Activated naive CD4-positive, alpha-beta T cell treated with anti-CD3 and anti-CD28 coated beads for 36 hours (primary cell): ENCODE measurements at regions not wholly inside any gene's neighbourhood (a gene's known extent, or its start where the extent isn't known, plus 50 kb on each side); places are given as distances from the start of the nearest gene placed in this dataset.

Source experiments
- CTCF ChIA-PET: fragments of 350-600 bp; sonication (Branson Sonifier 250); formaldehyde crosslinking; loops from one replicate; lab custom pipeline; 2021; ENCODE audit warnings: antibody characterized with exemption; lab: Charles Lee
- DNase-seq: peaks from one replicate; pipeline ENCODE4 v3.0.0-alpha.2; 2020
- H3K27ac Mint-ChIP-seq: one replicate; pipeline ENCODE4 v1.8.0; 2021; ENCODE audit warnings: mild to moderate bottlenecking, mixed read lengths
- H3K27me3 Mint-ChIP-seq: one replicate; pipeline ENCODE4 v1.8.0; 2021; ENCODE audit warnings: low read depth, mixed read lengths
- H3K36me3 Mint-ChIP-seq: one replicate; pipeline ENCODE4 v1.8.0; 2021; ENCODE audit warnings: low read depth, mixed read lengths
- H3K4me1 Mint-ChIP-seq: one replicate; pipeline ENCODE4 v1.8.0; 2021; ENCODE audit warnings: low read depth, mixed read lengths
- H3K4me3 Mint-ChIP-seq: one replicate; pipeline ENCODE4 v1.8.0; 2021; ENCODE audit warnings: mild to moderate bottlenecking, moderate library complexity, mixed read lengths
- H3K9me3 Mint-ChIP-seq: one replicate; pipeline ENCODE4 v1.8.0; 2021; ENCODE audit warnings: mixed read lengths
- intact Hi-C: fragments of 100-400 bp; cut with micrococcal nuclease; formaldehyde crosslinking; loops from one replicate; pipeline ENCODE4 v1.15.1; 2023

DNA sequence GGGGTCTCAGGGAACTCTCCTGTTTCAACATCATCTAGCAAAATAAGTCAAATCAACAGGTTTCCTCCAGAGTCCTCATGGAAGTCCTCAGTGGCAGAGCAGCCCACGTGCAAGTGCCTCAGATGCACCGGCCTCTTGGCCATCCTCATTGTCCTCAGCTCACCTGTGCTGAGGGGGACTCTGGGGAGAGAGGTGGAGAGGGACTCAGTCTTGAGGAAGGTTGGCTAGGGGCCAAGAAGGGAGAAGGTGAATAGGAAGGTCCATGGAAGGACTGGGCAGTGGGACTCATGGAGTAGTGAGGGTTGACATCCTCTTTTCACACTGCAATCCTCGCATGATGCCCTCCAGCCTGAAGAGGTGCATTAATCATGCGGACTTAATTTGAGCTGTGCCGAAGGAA lies 77.9 kb upstream of the DUSP22 start:
- Mint-ChIP-seq H3K27ac (peak overlapping the region; percentile 14), H3K4me1 (peaks cover 49% of the 10 kb centered on the region), H3K27me3 (peaks cover 9% of the 10 kb centered on the region), H3K36me3 (peaks cover 1% of the 10 kb centered on the region), H3K9me3 (peaks cover 3% of the 10 kb centered on the region), H3K4me3 (no peak overlapping the region)
- CTCF ChIA-PET = no interaction called here
- intact Hi-C loops = no loop called here
- no peak for DNase-seq

DNA sequence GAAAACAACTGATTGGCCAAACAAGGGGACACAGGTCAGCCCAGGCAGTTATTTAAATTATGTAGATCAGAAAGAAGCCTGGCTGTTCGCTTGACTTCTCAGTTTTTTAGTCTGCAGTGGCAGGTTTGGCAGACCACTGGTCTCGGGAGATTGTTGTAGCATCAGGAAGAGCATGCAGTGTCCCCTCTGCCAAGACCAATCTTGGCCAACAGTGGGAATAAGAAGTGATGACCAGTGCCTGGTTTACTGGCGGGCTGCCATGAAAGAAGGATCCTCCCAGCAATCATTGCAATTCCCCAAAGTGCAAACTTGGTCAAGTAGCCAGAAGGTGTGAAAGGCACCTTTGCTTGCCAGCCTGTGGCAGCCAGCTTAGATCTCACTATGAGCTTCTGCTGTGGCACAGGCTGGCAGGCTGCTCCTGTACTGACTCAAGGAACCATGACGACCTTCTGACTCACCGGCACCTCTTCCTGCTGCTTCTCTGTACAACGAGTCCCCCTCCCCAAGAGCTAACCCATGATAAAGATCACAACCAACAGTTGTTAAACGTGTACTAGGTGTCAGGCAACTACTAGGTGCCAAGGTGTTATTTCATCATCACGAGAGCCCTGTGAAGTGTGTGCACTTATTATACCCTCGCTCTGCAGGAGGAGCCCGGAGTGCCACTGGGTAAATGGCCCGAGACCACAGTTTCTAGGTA lies 76.8 kb upstream of the DUSP22 start:
- H3K4me3 Mint-ChIP-seq = no peak overlapping the region

DNA sequence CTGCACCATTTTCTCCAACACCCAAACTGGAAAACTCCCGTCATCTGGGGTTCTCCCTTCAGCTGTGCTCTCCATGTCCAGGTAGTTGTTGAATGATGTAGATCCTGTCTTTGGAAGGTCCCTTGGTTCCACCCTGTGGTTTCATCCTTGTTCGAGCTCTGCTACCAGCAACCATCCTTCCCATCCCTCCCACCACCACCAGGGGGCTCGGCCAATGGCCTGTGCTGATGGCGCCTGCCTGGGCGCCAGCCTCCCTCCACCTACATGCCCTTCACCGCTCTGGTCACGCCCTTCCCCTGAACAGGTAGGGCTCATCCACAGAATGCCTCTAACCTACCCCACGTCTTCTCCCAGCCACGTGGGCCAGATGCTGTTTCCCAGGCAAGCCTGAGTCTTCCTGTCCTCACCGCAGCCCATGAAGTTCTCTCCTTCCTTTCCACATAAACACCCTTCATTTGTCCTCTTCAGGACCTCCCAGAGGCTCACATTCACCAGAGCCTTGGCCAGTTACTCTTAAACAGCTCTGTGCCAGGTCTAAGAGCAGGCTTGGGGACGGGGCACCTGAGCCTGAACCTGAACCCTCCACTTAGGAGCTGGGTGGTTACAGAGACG lies 75.1 kb upstream of the DUSP22 start:
- Mint-ChIP-seq H3K27me3 (peaks cover 4% of the 10 kb centered on the region), H3K9me3 (peaks cover 3% of the 10 kb centered on the region), H3K27ac (no peak overlapping the region), H3K36me3 (peaks cover 1% of the 10 kb centered on the region), H3K4me1 (peaks cover 53% of the 10 kb centered on the region), H3K4me3 (no peak overlapping the region)
- CTCF ChIA-PET = interaction anchor here (1.2 to 2.9 kb wide), 6 partner anchors 9 to 175 kb away, joined by 3 to 25 read pairs (median 12); no protein-coding TSS in a partner anchor
- peak; percentile 54 for DNase-seq
- intact Hi-C loops = no loop called here

More for the DNA sequence above, 76.8 kb upstream of the DUSP22 start:
- intact Hi-C loops = loop anchor here (1.0 kb wide), 4 partner anchors 10 to 37 kb away; no protein-coding TSS in a partner anchor
- peak; percentile 93 for DNase-seq
- CTCF ChIA-PET = interaction anchor here (0.8 to 2.9 kb wide), 6 partner anchors 10 to 174 kb away, joined by 3 to 25 read pairs (median 12); no protein-coding TSS in a partner anchor
- Mint-ChIP-seq H3K36me3 (peaks cover 1% of the 10 kb centered on the region), H3K4me1 (peaks cover 41% of the 10 kb centered on the region), H3K27me3 (peaks cover 9% of the 10 kb centered on the region), H3K9me3 (peaks cover 3% of the 10 kb centered on the region), H3K27ac (peak overlapping the region; percentile 71)

DNA sequence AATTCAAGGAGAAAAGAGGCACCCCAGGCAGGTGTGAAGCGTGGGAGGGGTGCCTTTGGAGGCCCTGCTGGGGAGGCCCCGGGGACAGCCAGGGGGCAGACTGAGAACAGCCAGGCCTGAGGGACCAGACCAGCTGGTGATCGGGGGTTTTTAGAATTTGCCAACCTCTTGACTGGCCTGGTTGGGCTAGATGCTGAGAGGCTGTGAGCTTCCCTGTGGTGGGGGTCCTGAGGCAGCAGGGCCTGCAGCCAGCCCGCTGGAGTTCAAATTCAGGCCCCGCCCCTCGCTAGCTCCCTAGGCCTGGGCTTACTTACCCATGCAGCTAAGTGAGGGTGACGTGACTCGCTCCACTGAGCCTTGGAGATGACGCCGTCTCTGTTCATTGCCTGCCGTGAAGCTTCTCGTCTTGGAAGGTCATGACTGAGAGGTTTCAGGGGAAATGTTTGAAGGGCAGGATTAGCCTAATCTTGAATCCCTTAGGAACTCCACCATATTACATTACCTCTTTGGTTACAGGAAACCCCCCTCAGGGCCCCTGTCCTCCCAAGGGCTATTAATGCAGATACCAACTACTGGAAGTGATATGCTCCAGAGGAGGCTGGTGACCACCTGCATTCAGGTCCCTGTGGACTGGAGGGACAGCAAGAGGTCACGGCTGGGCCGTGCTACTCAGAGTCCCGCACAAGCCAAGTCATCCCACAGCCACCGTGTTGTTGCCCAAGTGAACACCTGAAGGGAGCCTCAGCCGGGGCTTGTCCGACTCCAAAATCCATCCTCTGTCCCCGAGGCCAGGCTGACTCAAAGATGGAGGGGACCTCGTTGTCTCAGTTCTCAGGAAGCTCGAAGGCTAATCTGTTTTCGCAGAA lies 73.9 kb upstream of the DUSP22 start:
- CTCF ChIA-PET = interaction anchor here (0.8 to 2.9 kb wide), 5 partner anchors 15 to 174 kb away, joined by 3 to 19 read pairs (median 3); no protein-coding TSS in a partner anchor
- no peak for DNase-seq
- Mint-ChIP-seq H3K27ac (no peak overlapping the region), H3K4me1 (peaks cover 64% of the 10 kb centered on the region), H3K9me3 (peaks cover 3% of the 10 kb centered on the region), H3K36me3 (peaks cover 1% of the 10 kb centered on the region), H3K4me3 (no peak overlapping the region), H3K27me3 (peaks cover 1% of the 10 kb centered on the region)
- intact Hi-C loops = no loop called here

DNA sequence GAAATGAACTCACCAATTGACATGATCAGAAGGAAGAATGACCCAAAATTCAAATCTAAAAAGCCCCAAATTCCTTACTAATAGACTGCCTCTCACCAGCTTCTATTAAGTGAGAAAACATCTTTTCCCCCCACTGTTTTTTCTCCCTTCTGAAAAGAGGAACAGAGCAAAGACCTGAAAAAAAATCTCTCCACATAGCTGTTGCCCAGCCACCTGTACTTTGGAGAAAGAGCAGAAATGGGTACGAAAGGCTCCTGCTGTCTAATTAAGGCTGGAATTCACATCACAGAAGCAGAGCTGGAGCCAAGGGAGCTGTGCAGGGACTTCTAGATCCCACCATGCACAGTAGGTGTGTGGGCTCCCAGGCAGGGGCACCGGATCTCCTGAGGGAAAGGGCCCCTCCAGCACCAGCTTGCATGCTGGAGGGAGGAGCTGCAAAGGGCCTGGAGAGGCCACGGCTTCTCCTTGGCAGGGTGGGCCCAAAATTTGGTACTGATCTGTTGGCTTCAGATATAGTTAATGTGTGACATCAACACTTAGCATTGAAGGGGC lies 73.2 kb upstream of the DUSP22 start:
- no peak overlapping the region for H3K27ac Mint-ChIP-seq
- H3K27me3 Mint-ChIP-seq = no peaks in the 10 kb centered on the region
- H3K4me3 Mint-ChIP-seq = no peak overlapping the region
- H3K4me1 Mint-ChIP-seq = peaks cover 70% of the 10 kb centered on the region
- no peak for DNase-seq
- CTCF ChIA-PET = interaction anchor here (0.8 to 9.0 kb wide), 2 partner anchors 21 to 28 kb away, joined by 3 to 72 read pairs; no protein-coding TSS in a partner anchor
- intact Hi-C loops = no loop called here
- no peaks in the 10 kb centered on the region for H3K36me3 Mint-ChIP-seq
- H3K9me3 Mint-ChIP-seq = no peaks in the 10 kb centered on the region

DNA sequence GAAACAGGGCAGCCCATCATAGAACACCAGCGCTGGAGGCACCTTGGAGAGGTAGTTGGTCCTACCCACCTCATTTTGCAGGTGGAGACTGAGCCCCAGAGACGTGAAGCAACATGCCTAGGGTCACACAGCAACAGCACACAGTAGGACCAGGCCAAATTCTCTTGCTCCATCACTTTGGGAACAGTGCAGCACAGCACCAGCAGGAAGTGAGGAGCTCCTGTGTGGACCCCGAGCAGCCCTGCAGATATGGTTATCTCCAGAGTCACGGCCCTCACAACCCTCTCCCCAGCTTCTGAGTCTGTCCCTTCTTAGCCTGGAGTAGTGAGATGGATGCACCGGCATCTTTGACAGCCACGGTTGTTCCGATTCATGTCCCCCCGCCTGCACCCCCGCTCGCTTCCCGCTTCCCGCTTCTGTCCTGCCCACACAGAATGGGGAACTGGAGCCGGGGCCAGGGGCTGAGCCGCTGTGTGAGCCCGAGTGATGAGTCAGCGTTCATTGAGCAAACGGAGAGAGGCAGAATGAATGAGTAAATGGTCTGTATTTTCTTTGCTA lies 72.6 kb upstream of the DUSP22 start:
- intact Hi-C loops = loop anchor here (10.0 kb wide), 1 partner anchor 465 kb away; no protein-coding TSS in a partner anchor
- CTCF ChIA-PET = interaction anchor here (9.0 kb wide), 1 partner anchor 29 kb away, joined by 72 read pairs; no protein-coding TSS in a partner anchor
- H3K27ac Mint-ChIP-seq = no peak overlapping the region

DNA sequence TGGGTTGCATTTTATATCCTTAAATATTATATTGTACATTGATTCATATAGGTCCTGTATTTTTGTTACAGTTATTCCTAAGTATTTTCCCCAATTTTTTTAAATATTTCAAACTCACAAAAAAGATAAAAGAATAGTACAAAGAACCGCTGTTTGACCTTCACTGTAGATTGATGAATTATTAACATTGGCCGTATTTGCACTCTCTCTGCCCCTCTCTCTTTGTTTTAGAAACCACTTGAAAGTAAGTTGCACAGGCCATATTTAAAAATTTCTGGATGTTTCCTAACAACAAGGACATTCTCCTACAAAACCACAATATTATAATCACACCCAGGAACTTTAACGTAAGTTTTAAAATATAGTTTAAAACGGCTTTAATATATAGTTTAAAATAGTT lies 72.0 kb upstream of the DUSP22 start:
- intact Hi-C loops = loop anchor here (10.0 kb wide), 1 partner anchor 464 kb away; no protein-coding TSS in a partner anchor
- H3K4me3 Mint-ChIP-seq = no peak overlapping the region
- no peaks in the 10 kb centered on the region for H3K9me3 Mint-ChIP-seq
- H3K27ac Mint-ChIP-seq = no peak overlapping the region
- H3K36me3 Mint-ChIP-seq = no peaks in the 10 kb centered on the region
- no peak for DNase-seq
- no peaks in the 10 kb centered on the region for H3K27me3 Mint-ChIP-seq
- H3K4me1 Mint-ChIP-seq = peaks cover 72% of the 10 kb centered on the region
- CTCF ChIA-PET = interaction anchor here (9.0 kb wide), 1 partner anchor 29 kb away, joined by 72 read pairs; no protein-coding TSS in a partner anchor

More for the DNA sequence above, 72.6 kb upstream of the DUSP22 start:
- DNase-seq = peak; percentile 30
- no peak overlapping the region for H3K4me3 Mint-ChIP-seq
- peaks cover 72% of the 10 kb centered on the region for H3K4me1 Mint-ChIP-seq
- no peaks in the 10 kb centered on the region for H3K27me3 Mint-ChIP-seq
- H3K9me3 Mint-ChIP-seq = no peaks in the 10 kb centered on the region
- H3K36me3 Mint-ChIP-seq = no peaks in the 10 kb centered on the region

DNA sequence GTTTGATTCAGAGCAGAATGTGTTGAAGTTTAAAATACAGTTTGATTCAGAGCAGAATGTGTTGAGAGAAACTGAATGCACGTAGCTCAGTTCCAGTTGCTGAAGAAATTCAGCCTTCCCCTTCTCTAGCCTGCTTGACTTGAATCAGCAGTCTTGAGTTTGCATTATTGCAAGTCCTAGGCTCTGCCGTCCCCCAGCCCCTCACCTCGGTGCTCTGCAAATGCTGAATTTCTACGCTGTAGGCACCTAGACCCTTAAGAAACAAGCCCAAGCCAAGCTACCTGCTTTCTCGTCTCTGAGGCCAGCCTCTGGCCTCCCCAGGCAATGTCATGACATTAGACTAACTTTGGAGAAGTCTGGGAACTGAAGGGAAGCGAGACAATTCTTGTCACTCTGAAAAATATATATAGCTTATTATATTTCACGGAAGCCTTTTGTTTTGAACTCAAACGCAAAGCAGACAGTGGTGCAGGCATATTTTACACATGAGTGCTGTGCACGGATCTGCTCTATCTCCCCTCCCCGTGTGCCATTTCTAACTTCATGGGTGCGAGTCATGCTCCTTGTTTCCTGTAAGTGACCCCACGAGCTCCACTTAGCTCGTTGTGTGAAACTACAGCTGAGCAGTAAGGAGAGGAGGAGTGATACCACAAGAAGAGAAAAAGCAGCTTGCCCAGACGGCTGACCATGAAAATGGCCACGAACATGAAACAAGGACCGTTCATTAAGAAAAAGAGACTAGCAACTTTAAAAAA lies 71.4 kb upstream of the DUSP22 start:
- H3K27me3 Mint-ChIP-seq = no peaks in the 10 kb centered on the region
- H3K4me1 Mint-ChIP-seq = peaks cover 72% of the 10 kb centered on the region
- intact Hi-C loops = loop anchor here (10.0 kb wide), 1 partner anchor 464 kb away; no protein-coding TSS in a partner anchor
- H3K36me3 Mint-ChIP-seq = no peaks in the 10 kb centered on the region
- peak; percentile 47 for DNase-seq
- no peaks in the 10 kb centered on the region for H3K9me3 Mint-ChIP-seq
- CTCF ChIA-PET = interaction anchor here (9.0 kb wide), 1 partner anchor 30 kb away, joined by 72 read pairs; no protein-coding TSS in a partner anchor
- H3K4me3 Mint-ChIP-seq = no peak overlapping the region
- H3K27ac Mint-ChIP-seq = peak overlapping the region; percentile 20

DNA sequence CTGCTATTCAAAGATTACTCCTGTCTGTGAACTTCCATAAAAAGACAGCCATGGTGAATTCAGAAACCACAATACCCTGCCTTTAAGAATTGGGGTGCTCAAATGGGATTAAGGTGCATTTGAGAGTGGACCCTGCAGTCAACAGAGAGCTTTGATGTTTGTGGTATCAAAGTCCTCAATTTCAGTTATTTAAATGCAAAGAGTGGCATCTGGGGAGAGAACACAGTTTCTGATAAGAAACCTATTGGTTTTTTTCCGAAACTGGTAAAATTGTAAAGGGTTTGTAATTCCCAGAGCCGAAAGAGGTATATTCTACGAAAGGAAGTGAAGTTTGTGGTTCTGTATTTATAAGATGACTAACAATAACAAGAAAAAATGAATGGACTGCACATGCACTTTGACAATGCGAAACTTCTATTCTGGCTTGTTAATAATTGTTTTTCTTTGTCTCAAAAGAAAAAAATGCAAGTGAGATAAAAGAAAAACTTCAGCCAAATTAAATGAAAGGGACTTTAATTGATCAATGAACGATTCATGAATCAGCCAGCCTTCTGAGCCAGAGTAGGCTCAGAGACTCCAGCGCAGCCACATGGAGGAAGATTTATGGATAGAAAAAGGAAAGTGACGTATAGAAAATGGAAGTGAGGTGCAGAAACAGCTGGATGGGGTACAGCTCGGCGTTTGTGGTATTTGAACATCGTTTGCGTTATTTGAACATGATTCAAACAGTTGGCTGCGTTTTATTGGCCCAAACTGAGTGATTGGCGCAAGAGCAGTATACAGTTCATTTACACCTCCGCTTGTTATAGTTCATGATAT lies 70.5 kb upstream of the DUSP22 start:
- Mint-ChIP-seq H3K27me3 (no peaks in the 10 kb centered on the region), H3K4me3 (no peak overlapping the region), H3K4me1 (peaks cover 73% of the 10 kb centered on the region), H3K36me3 (no peaks in the 10 kb centered on the region), H3K9me3 (no peaks in the 10 kb centered on the region), H3K27ac (peak overlapping the region; percentile 72)
- intact Hi-C loops = loop anchor here (10.0 kb wide), 1 partner anchor 463 kb away; no protein-coding TSS in a partner anchor
- CTCF ChIA-PET = interaction anchor here (1.2 to 9.0 kb wide), 2 partner anchors 31 to 53 kb away, joined by 4 to 72 read pairs; no protein-coding TSS in a partner anchor
- no peak for DNase-seq

DNA sequence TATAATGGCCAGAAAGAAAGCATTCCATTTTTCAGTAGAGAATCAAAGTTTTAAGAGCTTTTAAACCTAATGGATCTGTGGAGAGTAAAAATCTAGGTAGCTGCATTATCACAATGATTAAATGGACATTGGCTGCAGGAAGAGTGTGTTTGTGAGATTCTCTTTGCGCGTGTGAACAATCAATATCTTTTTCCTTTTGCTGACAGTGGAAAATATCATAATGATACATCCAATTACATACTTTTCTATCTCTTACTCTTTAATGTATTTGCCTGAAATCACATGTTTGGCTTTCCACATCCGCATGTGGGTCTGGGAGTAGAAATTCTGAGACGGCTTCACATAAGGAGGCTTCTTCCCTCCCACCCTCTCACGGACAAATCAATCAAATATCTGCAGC lies 69.8 kb upstream of the DUSP22 start:
- Mint-ChIP-seq H3K4me1 (peaks cover 71% of the 10 kb centered on the region), H3K9me3 (no peaks in the 10 kb centered on the region), H3K36me3 (no peaks in the 10 kb centered on the region), H3K27ac (no peak overlapping the region), H3K27me3 (no peaks in the 10 kb centered on the region), H3K4me3 (no peak overlapping the region)
- CTCF ChIA-PET = interaction anchor here (1.0 to 9.0 kb wide), 3 partner anchors 31 to 53 kb away, joined by 3 to 72 read pairs (median 4); no protein-coding TSS in a partner anchor
- intact Hi-C loops = loop anchor here (10.0 kb wide), 1 partner anchor 462 kb away; no protein-coding TSS in a partner anchor
- DNase-seq = no peak
